Activated effector memory CD4-positive, alpha-beta T cell treated with anti-CD3 and anti-CD28 coated beads, Interleukin-2, amount 50 U/mL, for 16 hours (primary cell): ENCODE measurements at regions not wholly inside any gene's neighbourhood (a gene's known extent, or its start where the extent isn't known, plus 50 kb on each side); places are given as distances from the start of the nearest gene placed in this dataset.
A peak's percentile ranks its signal among the peaks of the same experiment; 100 is the strongest.

Experiments
- DNase-seq: peaks from one replicate; pipeline ENCODE4 v3.0.0-alpha.2; 2020

DNA sequence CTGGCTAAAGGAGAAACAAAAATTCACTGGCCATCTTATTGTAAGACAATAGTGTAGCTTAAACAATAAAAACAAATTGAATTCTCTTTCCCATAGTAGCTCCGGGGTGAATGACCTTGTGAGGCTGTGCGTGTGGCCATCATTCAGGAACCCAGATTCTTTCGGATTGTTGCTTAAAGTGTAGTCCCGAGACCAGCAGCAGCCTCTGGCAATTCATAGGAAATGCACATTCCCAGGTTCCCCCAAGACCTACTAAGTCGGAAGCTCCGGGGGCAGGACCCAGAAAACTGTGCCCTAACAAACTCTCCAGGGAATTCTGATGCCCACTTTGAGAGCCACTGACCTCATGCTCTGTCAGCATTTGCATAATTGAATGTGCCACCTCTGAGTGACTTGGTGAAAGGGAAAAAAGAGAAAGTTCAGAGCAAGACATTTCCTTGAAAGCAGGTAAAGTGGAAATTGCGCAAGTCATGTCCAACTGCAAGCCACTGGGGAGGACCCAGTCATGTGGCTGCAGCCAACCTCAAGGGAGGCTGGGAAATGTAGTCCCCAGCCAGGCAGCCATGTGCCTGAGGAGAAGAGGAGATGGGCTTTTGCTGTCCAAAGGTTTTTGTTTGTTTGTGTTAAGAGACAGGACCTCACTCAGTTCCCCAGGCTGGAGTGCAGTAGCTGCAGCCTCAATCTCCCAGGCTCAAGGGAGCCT lies 50.7 kb upstream of the PNMA8B start:
- no peak for DNase-seq

DNA sequence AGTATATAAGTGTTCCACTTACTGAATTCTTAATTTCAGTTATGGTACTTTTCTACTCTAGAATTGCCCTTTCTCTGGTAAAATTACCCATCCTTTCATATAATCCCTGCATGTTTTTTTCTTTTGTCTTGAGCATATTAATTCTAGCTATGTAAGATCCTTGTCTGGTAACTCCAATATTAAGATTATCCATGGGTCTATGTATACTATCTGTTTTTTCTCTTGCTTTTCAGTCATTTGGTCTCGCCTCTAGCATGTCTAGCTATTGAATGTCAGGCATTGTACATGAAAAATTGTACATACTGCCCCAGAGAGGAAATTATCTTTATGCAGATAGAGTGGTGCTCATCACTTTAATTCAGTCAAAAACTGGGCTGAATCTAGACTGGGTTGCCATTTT lies 50.4 kb upstream of the CALM3 start:
- no peak for DNase-seq

DNA sequence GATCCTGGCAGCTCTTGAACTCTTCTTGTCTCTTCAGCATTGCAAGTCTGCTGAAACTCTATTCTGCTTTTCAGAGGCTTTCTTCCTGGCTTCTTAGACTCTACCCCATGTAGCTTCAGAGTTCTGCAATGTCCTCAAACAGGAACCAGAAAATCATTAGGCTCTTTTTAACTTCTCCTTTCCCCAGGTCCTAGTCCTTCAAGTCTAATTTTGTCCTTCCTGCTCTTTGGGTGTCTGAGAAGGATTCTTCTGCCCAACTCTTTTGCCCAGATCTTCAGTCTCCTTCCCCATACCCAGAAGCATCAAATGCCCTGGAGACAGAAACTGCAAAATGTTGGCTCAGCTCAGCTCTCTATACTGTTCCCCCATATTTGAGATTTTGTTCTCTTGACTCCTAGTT lies 50.0 kb upstream of the CALM3 start:
- DNase-seq: peak; percentile 2
